IPS DF 4.7 (cell line): ENCODE measurements at regions not wholly inside any gene's neighbourhood (a gene's known extent, or its start where the extent isn't known, plus 50 kb on each side); places are given as distances from the start of the nearest gene placed in this dataset.
A peak's percentile ranks its signal among the peaks of the same experiment; 100 is the strongest.
"Not testable (repeated sequence)": the region's sequence is repeated elsewhere in the genome, so short reads cannot be mapped to it uniquely, and the experiment has no call there.

Source experiments
- DNase-seq: peaks from one replicate; pipeline ENCODE4 v3.0.0-alpha.2; 2013; ENCODE audit warnings: low spot score; ENCODE audit errors: extremely low read depth

DNA sequence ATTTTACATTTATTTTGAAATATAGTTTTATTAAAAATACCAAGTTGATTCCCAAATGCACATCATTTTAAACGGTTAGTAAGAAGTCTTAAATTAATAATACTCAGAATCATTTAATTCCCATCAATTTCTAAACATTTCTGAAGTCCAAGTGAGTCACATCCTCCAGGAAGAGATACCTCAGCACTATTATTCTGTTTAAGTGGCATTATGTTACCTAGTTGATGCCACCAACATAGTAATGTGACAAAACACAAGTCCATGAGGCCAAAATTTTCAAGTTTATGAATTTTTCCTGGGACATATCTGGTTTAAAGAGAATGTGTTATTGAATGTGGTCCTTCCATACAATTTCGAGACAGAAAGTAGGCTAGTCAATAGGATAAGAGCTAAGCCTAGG lies 1348.3 kb upstream of the CDH9 start:
- DNase-seq = no peak

DNA sequence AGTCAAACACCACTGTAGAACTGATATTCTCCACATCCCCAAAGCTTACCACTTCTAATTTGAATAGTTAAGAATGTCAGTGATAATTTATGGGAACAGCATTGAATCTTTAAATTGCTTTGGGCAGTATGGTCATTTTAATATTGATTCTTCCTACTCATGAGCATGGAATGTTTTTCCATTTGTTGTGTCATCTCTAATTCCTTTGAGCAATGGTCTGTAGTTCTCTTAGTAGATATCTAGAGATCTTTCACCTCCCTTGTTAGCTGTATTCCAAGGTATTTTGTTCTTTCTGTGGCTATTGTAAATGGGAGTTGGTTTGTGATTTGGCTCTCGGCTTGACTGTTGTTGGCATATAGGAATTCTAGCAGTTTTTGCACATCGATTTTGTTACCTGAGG lies 1341.8 kb upstream of the CDH9 start:
- DNase-seq = no peak

DNA sequence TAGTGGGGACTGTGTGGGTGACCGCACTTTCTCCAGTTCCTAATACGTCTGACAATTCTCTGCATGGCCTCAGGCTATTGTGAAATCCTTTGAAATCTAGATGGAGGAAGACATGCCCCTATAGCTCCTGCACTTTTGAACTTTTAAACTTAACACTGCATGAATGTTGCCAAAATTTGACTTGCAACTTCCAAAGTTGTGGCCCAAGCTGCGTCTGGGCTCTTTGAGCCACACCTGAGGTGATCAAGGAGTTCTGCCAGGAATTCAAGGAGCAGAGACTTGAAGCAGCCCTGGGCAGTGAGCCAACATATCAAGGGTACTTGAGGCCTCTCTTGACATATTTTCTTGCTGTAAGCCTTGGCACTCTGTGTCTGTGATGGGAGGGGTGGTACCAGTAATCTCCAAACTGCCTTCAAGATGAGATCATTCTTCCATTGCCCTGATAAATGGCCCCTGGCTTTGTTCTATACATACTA lies 1336.1 kb upstream of the CDH9 start:
- DNase-seq = no peak

DNA sequence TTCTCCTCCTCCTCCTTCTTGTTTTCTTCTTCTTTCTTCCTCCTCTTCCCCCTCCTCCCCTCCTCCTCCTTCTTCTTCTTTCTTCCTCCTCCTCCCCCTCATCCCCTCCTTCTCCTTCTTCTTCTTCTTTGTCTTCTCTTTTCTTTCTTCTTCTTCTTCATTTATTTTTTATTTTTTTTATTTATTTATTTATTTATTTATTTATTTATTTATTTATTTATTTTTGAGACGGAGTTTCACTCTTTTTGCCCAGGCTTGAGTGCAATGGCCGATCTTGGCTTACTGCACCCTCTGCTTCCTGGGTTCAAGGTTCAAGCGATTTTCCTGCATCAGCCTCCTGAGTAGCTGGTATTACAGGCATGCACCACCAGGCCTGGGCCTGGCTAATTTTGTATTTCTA lies 1332.5 kb upstream of the CDH9 start:
- DNase-seq = no peak

DNA sequence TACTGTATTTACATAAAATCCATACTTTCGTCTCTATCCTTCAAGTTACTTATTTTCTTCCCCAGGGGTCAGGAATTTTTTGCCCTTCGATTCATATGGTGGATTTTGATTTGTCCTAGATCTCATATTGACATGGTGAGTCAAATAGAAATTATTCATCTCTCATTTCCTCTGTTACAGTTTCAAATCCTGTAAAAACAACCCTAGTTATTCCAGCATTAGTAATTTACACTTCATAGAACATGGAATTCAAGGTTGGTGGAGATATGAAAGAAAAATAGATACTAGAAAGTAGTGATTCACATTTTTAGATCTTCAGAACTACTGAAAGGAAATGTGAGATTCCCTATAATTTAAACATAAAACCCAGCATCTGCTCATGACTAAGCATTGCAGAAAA lies 1331.0 kb upstream of the CDH9 start:
- no peak for DNase-seq

DNA sequence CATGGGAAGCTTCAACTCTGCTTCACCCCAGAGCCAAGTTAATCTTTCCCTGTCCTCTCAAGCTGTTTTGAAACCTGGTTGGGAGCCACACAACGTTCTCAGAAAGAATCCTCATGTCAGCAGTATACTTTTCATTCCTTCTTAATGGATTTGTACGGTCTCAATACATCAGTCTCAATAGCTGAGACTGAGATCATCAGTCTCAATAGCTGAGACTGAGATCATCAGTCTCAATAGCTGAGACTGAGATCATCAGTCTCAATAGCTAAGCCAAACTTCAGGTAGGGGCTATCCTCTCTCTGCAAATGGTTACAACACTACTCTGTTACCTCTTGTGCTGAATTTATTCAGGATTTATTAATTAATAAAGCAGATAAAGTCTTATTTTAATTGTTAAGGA lies 1317.4 kb upstream of the CDH9 start:
- no peak for DNase-seq

DNA sequence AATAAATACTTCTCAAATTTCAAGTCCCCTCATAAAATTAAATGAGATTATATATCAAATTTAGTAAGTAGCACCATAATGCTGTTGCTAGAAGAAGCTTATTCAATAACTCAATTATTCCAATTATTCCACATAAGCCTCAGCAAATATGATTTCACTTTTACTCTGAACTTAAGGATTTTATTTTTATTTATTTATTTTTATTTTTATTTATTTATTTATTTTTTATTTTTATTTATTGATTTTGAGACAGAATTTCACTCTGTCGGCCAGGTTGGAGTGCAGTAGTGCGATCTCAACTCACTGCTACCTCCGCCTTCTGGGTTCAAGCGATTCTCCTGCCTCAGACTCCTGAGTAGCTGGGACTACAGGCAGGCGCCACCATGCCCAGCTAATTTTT lies 1308.3 kb upstream of the CDH9 start:
- no peak for DNase-seq

DNA sequence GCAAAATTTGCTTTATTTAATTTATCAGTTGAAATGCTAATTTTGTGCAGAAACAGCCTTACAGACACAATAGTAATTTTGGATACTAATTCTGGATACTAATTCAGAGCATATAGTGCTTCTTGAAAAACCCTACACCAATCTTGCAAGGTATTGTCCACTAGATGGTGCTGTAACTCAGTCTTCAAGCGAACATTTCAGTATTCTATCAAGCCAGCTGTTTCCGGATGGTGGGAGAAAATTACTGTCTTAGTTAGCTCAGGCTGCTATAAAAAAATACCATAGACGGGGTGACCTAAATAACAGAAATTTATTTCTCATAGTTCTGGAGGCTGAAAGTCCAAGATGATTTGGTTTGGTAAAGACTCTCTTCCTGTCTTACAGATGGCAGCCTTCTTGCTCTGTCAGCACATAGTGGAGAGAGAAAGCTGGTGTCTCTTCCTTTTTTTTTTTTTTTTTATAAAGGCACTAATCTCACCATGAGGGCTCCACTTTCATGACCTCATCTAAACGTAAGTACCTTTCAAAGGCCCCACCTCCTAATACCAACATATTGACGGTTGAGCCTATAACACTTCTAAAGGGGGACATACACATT lies 1306.5 kb upstream of the CDH9 start:
- peak; percentile 28 for DNase-seq

DNA sequence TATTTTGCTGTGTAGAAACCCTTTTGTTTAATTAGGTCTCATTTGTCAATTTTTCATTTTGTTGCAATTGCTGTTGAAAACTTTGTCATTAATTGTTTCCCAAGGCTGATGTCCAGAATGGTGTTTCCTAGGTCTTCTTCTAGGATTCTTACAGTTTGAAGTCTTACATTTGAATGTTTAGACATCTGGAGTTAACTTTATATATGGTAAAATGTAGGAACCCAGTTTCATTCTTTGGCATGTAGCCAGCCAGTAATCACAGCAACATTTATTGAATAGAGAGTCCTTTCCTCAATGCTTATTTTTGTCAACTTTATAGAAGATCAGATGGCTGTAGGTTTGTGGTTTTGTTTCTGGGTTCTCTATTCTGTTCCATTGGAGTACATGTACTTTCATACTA lies 1290.8 kb upstream of the CDH9 start:
- DNase-seq = no peak

DNA sequence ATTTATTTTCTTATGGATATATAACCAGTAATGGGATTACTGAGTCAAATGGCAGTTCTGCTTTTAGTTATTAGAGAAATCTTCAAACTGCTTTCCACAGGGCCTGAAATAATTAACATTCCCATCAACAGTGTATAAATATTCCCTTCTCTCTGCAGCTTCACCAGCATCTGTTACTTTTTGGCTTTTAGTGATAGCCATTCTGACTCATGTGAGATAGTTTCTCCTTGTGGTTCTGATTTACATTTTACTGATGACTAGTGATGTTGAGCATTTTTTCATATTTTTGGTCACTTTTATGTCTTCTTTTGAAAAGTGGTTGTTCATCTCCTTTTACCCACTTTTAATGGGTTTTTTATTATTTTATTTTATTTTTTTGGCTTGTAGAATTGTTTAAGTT lies 1290.3 kb upstream of the CDH9 start:
- DNase-seq = no peak

DNA sequence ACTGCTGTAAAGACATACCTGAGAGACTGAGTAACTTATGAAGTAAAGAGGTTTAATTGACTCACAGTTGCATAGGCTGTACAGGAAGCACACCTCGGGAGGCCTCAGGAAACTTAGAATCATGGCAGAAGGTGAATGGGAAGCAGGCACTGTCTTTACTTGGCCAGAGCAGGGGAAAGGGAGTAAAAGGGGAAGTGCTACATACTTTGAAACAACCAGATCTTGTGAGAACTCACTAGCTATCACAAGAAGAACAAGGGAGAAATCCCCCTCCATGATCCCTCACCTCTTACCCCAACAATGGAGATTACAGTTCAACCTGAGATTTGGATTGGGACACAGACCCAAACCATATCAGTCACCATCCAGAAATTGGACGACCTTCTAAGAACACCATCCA lies 1285.8 kb upstream of the CDH9 start:
- no peak for DNase-seq

DNA sequence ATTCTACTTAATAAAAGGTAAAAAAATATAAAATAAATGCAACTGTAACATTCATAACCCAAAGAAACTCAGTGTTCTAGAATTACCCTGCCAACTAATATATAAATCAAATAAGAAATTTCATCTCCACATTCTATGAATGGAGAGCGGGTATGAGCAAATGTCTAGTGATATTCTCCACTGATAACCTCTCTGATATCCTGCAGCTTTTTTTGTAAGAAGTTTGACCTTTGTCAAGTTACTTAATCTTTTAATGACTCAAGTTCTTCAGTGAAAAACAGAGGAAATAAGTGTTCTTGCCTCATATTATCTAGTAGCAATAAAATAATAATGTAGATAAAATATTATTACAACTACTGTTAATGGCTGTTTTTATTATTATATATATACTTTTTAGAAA lies 1275.6 kb upstream of the CDH9 start:
- DNase-seq = no peak

DNA sequence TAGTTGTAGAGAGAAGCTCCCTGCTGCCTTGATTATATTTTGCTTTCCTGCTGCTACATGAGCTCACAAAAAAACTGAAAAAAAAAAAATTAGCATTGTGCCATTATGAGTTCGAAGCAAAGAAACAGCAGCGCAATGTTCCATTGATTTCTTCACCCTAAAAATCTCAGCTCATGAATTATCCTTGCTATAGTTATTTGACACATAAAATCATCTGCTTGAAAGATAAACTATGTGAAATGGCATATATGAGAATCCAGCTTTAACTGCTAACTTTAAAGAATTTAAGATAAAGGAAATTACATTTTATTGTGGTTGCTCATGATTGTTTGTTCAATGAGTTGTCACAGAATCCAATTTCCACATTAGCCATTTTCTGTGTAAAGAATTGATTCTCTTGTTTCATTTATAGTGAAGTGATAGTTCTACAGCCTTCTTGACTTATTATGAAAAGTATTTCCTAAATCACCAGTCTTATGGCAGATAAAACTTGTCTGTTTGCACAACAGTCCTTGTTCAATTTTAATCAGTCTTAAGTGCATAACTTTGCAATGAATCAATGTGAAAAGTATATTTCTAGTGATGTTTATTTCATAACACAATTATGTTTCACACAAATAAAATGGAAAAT lies 1275.0 kb upstream of the CDH9 start:
- no peak for DNase-seq

DNA sequence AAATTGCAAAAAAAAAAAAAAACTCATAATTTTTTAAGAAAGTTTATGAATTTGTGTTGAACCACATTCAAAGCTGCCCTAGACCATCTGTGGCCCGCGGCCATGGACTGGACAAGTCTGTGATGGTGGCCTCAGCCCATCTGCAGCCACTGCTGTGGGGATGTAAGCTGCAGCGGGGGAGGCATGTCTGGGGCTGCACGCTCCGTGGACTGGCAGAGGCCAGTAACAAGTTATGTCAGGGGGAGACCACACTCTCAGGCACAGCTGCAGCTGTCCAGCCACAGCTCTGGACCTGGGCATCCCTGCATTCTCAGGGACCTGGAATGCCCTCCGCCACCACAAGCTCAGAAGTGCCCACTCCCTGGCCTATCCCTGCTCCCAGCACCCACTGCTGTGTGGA lies 1272.3 kb upstream of the CDH9 start:
- no peak for DNase-seq

DNA sequence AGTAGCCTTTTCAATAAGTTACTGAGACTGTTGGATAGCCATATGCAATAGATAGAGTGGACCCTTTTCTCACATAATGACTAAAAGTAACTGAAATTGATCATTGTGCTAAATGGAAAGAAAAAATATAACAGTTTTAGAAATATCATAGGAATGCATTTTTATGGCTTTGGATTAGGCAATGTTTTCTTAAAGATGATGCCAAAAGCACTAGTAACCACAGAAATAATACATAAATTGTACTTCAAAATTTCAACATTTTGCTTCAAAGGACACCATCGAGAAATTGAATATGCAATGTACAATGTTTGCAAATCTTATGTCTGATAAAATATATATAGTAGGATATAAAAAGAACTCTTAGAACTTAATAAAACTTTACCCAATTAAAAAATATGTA lies 1267.5 kb upstream of the CDH9 start:
- DNase-seq = no peak

DNA sequence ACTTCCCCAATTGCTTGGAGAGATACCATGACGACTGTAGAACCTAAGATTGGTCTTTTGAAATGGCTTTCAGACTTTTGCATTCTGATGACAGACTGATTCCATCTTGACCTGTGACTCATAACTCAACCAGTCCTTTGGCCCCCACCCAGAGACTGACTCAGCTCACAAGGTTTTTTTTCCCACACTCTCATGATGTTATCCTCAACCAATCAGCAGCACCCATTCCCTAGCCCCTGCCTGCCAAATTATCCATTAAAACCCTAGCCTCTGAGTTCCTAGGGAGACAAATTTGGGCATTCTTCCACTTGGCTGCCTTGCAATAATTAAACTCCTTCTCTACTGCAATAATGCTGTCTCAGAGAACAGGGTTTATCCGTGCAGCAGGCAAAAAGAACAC lies 1263.3 kb upstream of the CDH9 start:
- DNase-seq = no peak

DNA sequence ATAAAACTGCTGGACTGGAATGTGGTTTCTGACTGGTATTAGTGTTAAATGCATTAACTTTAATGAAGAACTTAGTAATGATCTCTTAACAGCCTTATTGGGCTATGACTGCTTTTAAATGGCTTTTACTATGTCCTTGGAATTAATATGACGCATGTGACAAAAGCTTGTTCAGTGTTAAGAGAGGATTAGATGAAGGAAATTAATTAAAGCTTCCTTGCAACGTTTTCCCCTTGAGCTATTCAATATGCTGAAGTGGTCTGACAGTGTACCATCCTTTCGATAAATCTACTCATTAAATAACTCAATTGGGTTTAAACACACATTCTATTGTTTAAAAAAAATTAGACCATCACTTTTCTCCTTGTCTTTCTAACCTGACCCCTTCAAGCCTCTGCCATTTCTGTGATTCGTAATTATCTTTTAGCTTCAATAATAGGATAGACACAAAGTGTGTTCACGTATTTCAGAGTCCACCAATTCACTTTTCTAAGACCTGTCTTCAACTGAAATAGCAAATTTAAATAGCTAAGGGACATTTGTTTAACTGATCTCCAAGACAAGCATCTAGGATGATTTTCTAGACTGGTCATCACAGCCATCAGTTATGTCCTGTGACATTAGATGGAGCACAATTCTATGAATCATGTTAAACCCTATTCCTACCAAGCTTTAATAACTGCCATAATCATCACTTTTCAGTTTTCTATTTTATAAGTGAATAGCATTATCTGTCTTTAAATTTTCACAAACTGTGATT lies 1258.0 kb upstream of the CDH9 start:
- no peak for DNase-seq

DNA sequence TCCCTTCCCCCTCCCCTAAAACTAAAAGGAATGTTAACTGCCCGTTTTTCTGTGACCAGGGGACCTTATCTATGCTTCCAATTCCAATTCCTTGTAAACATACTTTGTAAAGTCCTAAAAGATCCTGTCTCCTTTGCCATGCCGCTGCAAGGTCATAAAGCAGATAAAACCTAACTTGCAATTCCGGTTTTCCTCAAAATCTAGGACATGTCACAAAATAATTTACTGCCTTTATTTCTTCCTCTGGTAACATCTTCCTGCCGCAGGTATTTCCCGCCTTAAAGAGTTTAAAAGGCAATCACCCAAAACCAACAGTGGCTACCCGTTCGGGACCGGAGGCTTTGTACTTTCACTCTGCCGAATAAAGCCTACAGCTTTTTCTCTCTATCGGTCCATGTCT lies 1248.6 kb upstream of the CDH9 start:
- not testable (repeated sequence) for DNase-seq

DNA sequence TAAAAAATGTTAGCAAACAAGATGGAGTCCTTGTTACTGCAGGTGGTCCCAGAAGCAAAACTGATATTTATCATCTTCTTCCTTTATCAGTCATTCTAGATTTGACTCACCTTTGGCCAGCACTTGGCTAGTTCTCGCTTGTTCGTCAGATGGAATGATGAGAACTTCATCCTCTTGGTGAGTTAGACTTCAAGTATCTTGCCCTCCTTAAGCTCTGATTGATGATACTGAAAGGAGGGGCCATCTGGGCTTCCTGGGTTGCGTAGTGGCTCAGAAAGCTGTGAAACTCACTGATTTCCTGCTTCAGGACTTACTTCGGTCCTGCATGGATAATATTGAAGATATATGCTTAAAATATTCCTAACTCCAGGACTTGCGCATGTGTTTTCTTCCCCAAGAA lies 1248.2 kb upstream of the CDH9 start:
- no peak for DNase-seq

DNA sequence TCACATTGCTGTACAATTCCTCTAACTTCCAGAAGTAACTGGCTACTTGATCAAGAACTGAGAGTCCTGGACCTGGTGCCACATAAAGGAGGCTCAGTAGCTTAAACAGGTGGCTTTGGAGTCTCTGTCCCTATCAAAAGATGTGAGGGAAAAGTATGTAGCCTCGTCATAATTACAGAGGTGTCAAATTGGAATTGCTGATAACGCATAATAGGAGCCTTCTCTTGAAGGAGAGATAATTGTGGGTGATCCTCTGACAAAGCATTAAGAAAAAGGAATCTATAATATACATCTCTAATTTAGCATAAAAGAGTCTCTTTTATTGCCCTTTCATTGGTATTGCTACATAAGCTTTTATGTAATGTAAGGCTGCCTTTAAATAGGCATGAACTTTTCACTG lies 1246.4 kb upstream of the CDH9 start:
- no peak for DNase-seq

DNA sequence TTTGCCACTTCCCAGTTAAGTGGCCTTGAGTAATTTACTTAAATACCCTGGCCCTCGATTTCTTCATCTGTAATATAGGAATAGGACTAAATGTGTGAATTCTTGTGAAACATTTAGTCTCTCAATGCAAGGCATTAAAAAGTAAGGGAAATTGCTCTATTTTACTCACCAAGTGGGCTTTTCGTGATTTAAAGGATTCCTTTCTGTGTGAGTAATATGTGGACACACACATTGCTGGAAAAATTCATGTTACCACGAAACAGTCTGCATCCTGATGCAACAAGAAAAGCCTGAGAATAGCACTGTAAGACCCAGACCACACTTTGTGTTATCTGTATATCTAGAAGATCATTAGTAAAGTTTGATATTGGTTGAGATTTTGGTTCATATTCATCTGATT lies 1243.0 kb upstream of the CDH9 start:
- no peak for DNase-seq

DNA sequence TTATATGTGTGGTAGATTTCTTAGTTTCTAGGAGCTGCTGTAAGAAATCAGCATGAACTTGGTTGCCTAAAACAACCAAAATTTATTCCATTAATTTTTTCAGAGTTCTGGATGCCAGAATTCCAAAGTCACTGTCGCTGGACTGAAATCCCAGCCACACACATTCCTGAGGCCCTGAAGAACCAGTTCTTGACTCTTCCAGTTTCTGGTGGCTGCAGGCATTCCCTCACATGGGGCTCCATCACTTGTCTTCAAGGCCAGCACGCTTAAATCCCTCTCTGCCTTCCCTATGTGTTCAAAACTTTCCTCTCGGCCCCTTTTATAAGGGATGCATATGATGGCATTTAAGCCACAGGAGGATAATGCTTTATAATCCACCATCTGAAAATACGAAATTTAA lies 1237.5 kb upstream of the CDH9 start:
- DNase-seq = no peak

DNA sequence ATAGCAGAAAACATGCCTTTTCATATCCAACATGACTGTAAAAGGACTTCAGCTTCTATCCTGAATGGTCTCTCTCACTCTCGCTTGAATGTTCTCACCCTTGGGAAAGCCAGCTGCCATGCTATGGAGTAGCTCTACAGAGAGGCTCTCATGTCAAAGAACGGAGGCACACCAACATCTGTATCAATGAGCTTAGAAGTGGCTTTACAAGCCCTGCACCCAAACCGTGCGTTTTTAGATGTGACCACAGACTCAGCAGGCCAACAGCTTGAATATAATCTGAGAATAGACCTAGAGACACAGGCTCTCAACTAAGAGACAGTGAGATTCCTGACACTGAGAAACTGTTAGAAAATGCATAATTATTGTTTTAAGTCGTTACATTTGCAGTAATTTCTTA lies 1231.6 kb upstream of the CDH9 start:
- no peak for DNase-seq
